ENCODE measurements at regions not wholly inside any gene's neighbourhood (a gene's known extent, or its start where the extent isn't known, plus 50 kb on each side); places are given as distances from the start of the nearest gene placed in this dataset.

- TF ChIP-seq, protein P1, sequence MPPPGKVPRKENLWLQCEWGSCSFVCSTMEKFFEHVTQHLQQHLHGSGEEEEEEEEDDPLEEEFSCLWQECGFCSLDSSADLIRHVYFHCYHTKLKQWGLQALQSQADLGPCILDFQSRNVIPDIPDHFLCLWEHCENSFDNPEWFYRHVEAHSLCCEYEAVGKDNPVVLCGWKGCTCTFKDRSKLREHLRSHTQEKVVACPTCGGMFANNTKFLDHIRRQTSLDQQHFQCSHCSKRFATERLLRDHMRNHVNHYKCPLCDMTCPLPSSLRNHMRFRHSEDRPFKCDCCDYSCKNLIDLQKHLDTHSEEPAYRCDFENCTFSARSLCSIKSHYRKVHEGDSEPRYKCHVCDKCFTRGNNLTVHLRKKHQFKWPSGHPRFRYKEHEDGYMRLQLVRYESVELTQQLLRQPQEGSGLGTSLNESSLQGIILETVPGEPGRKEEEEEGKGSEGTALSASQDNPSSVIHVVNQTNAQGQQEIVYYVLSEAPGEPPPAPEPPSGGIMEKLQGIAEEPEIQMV (tag; conservative IDR thresholded peaks at IDR 0.05; ENCODE audit: low read depth) = 0 out of 2 replicates have a peak, but pooled peaks have one; percentile 2
- TF ChIP-seq PTRF (tag; IDR thresholded peaks at IDR 0.05) (no peak), NR2C2 (CRISPR knock-in tag; IDR thresholded peaks at IDR 0.05) (no peak), NR2C2 (tag; IDR thresholded peaks at IDR 0.05) (peak; percentile 41; the same call in 1 of the 2 replicates), MAX (CRISPR knock-in tag; IDR thresholded peaks at IDR 0.05) (no peak), SIN3B (IDR thresholded peaks at IDR 0.05; ENCODE audit: low read depth) (no peak), MAFF (IDR thresholded peaks at IDR 0.05; ENCODE audit: low read length) (peak; percentile 86), CSDE1 (IDR thresholded peaks at IDR 0.05) (0 out of 4 replicates have a peak, but pooled peaks of 1 of the 2 experiments have one; percentile 46), RBFOX2 (IDR thresholded peaks at IDR 0.05; ENCODE audit: low read depth, low read length) (no peak), MNT (conservative IDR thresholded peaks at IDR 0.05) (0 out of 4 replicates have a peak, but pooled peaks of 1 of the 2 experiments have one; percentile 37), ASH1L (IDR thresholded peaks at IDR 0.05; ENCODE audit: borderline replicate concordance, low read depth, partially characterized antibody) (peak; percentile 13), ZBTB40 (IDR thresholded peaks at IDR 0.05) (peak; percentile 60; the same call in 1 of the 2 replicates), ZBTB40 (CRISPR knock-in tag; IDR thresholded peaks at IDR 0.05) (no peak), CBFB (CRISPR knock-in tag; IDR thresholded peaks at IDR 0.05) (no peak), SRF (CRISPR knock-in tag; IDR thresholded peaks at IDR 0.05) (peak in 1 of 2 experiments; percentile 91; a peak in 1 of 4 replicates)
Measured at GRCh38 chr1:173330149-173330951, 123.2 kb upstream of the TNFSF4 start (continued).
